ENCODE measurements at regions not wholly inside any gene's neighbourhood (a gene's known extent, or its start where the extent isn't known, plus 50 kb on each side); places are given as distances from the start of the nearest gene placed in this dataset.
A peak's percentile ranks its signal among the peaks of the same experiment; 100 is the strongest.

DNA sequence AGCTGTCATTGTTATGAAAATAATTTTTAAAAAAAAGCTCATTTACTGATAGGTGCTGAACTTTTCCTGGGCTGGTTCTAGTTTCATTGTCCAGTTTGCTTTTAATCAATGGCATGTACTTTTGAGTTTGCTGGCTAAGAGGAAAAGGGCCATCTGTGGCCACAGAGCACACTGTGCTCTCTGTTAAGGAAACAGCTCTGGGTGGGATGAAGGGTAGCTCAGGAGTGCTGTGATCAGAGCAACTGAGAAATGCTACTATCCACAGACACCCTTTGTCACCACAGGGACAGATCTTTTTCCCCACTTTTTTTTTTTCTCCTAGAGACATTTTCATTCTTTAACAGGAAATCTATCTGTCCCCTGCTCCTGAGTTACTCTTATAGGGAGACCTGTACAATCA lies 387.1 kb upstream of the PRICKLE1 start:
- ATAC-seq (ENCODE audit: insufficient read depth, low FRiP score) (no peak), DNase-seq (no peak)
- TF ChIP-seq, protein P1, sequence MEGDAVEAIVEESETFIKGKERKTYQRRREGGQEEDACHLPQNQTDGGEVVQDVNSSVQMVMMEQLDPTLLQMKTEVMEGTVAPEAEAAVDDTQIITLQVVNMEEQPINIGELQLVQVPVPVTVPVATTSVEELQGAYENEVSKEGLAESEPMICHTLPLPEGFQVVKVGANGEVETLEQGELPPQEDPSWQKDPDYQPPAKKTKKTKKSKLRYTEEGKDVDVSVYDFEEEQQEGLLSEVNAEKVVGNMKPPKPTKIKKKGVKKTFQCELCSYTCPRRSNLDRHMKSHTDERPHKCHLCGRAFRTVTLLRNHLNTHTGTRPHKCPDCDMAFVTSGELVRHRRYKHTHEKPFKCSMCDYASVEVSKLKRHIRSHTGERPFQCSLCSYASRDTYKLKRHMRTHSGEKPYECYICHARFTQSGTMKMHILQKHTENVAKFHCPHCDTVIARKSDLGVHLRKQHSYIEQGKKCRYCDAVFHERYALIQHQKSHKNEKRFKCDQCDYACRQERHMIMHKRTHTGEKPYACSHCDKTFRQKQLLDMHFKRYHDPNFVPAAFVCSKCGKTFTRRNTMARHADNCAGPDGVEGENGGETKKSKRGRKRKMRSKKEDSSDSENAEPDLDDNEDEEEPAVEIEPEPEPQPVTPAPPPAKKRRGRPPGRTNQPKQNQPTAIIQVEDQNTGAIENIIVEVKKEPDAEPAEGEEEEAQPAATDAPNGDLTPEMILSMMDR (IDR thresholded peaks at IDR 0.05; ENCODE audit: control extremely low read depth, extremely low read depth) = no peak
- Histone ChIP-seq H3K36me3 (ENCODE audit: control insufficient read depth in 4 of 4, insufficient read depth in 4 of 4, low read length in 4 of 4) (no peaks in the 10 kb centered on the region), H3K9me3 (ENCODE audit: control insufficient read depth in 4 of 4, insufficient read depth in 3 of 4, low read length in 3 of 4) (peaks cover 0 to 2% (median 0%) of the 10 kb centered on the region in 4 donors), H3K27me3 (ENCODE audit: control insufficient read depth in 3 of 3, insufficient read depth in 3 of 3, low read length in 2 of 3) (no peaks in the 10 kb centered on the region), H3K4me3 (no peak overlapping the region), H3K9ac (ENCODE audit: insufficient read depth in 1 of 2, low read length in 2 of 2) (no peak overlapping the region), H3K4me1 (ENCODE audit: control insufficient read depth in 5 of 5, insufficient read depth in 5 of 5, low read length in 5 of 5) (peaks cover 0 to 8% (median 0%) of the 10 kb centered on the region in 5 donors), H3K27ac (ENCODE audit: low read depth in 1 of 2, low read length in 1 of 2) (no peak overlapping the region)

DNA sequence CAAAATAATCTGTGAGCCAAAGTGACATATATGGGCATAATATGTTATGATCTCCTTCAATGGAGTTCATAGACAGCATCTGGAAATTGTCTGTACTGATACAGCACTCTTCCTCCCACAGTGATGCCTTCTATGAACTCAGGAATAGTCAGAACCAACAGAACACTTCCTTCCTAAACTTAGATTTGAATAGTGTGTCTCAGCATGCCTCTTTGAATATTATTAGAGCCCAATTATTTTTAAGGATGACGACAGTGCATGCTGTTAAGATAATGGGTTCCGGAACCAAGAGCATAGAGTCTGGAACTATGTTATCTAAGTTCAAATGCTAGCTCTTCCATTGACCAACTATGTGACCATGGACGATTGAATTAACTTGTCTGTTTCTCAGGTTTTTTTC lies 386.6 kb upstream of the PRICKLE1 start:
- 71 to 83% methylated on average over 3 of the region's 3 CpGs for WGBS, 2 donors
- no peaks in the 10 kb centered on the region for H3K36me3 ChIP-seq (ENCODE audit: control insufficient read depth in 4 of 4, insufficient read depth in 4 of 4, low read length in 4 of 4)
- TF ChIP-seq, protein P1 (IDR thresholded peaks at IDR 0.05; ENCODE audit: control extremely low read depth, extremely low read depth) = no peak
- peaks cover 0 to 8% (median 0%) of the 10 kb centered on the region in 5 donors for H3K4me1 ChIP-seq (ENCODE audit: control insufficient read depth in 5 of 5, insufficient read depth in 5 of 5, low read length in 5 of 5)
- peaks cover 0 to 2% (median 0%) of the 10 kb centered on the region in 4 donors for H3K9me3 ChIP-seq (ENCODE audit: control insufficient read depth in 4 of 4, insufficient read depth in 3 of 4, low read length in 3 of 4)
- no peak overlapping the region for H3K4me3 ChIP-seq
- no peak overlapping the region for H3K9ac ChIP-seq (ENCODE audit: insufficient read depth in 1 of 2, low read length in 2 of 2)
- no peak for ATAC-seq (ENCODE audit: insufficient read depth, low FRiP score)
- H3K27me3 ChIP-seq (ENCODE audit: control insufficient read depth in 3 of 3, insufficient read depth in 3 of 3, low read length in 2 of 3) = no peaks in the 10 kb centered on the region
- no peak overlapping the region for H3K27ac ChIP-seq (ENCODE audit: low read depth in 1 of 2, low read length in 1 of 2)
- DNase-seq = no peak

DNA sequence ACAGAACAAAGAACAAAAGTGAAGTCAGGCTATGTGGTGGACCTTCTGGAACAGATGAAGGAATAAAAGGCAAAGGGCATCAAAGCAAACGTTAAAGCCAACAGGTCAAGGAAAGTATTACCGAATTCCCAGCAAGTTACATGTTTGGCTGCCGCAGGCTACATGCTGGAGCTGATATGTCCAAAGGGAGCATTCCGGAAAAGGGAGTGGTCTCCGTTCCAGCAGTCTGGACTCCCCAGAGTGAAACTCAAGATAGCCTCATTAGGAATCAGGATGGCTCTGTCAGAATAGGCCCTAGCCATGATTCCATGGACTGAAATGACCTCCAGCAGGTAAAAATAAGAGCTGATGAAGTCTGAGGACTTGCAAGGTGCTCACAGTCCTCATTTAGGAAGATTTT lies 379.8 kb upstream of the PRICKLE1 start:
- DNase-seq (no peak), ATAC-seq (ENCODE audit: insufficient read depth, low FRiP score) (no peak)
- 74 to 79% methylated on average over 5 of the region's 5 CpGs for WGBS, 2 donors
- H3K27me3 ChIP-seq (ENCODE audit: control insufficient read depth in 3 of 3, insufficient read depth in 3 of 3, low read length in 2 of 3) = no peaks in the 10 kb centered on the region
- H3K27ac ChIP-seq (ENCODE audit: low read depth in 1 of 2, low read length in 1 of 2) = peak overlapping the region in 1 of 2 donors; percentile 33
- no peaks in the 10 kb centered on the region for H3K9me3 ChIP-seq (ENCODE audit: control insufficient read depth in 4 of 4, insufficient read depth in 3 of 4, low read length in 3 of 4)
- H3K4me3 ChIP-seq = no peak overlapping the region
- no peaks in the 10 kb centered on the region for H3K36me3 ChIP-seq (ENCODE audit: control insufficient read depth in 4 of 4, insufficient read depth in 4 of 4, low read length in 4 of 4)
- H3K4me1 ChIP-seq (ENCODE audit: control insufficient read depth in 5 of 5, insufficient read depth in 5 of 5, low read length in 5 of 5) = peaks cover 0 to 13% (median 3%) of the 10 kb centered on the region in 5 donors
- TF ChIP-seq, protein P1 (IDR thresholded peaks at IDR 0.05; ENCODE audit: control extremely low read depth, extremely low read depth) = no peak
- H3K9ac ChIP-seq (ENCODE audit: insufficient read depth in 1 of 2, low read length in 2 of 2) = no peak overlapping the region

DNA sequence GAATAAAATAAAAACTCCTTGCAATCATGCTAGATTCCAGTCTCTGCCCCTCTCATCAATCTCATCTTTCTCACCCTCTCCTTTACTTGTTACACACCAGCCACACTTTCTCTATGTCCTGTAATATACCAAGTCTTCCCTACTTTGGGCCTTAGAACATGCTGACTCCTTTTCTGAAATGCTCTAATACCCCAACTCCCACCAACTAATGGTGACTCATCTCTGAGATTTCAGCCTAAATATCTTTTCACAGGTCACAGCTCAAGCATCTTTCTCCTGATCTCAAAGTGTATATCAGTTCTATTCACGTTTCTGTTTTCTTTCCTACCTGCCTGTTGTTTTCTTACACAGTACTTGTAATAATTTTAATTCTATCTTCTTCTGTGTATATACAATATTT lies 378.9 kb upstream of the PRICKLE1 start:
- Histone ChIP-seq H3K36me3 (ENCODE audit: control insufficient read depth in 4 of 4, insufficient read depth in 4 of 4, low read length in 4 of 4) (no peaks in the 10 kb centered on the region), H3K4me3 (no peak overlapping the region), H3K4me1 (ENCODE audit: control insufficient read depth in 5 of 5, insufficient read depth in 5 of 5, low read length in 5 of 5) (peaks cover 0 to 17% (median 3%) of the 10 kb centered on the region in 5 donors), H3K27ac (ENCODE audit: low read depth in 1 of 2, low read length in 1 of 2) (no peak overlapping the region), H3K9ac (ENCODE audit: insufficient read depth in 1 of 2, low read length in 2 of 2) (no peak overlapping the region), H3K9me3 (ENCODE audit: control insufficient read depth in 4 of 4, insufficient read depth in 3 of 4, low read length in 3 of 4) (no peaks in the 10 kb centered on the region), H3K27me3 (ENCODE audit: control insufficient read depth in 3 of 3, insufficient read depth in 3 of 3, low read length in 2 of 3) (no peaks in the 10 kb centered on the region)
- DNase-seq (no peak), ATAC-seq (ENCODE audit: insufficient read depth, low FRiP score) (no peak)
- TF ChIP-seq, protein P1 (IDR thresholded peaks at IDR 0.05; ENCODE audit: control extremely low read depth, extremely low read depth) = no peak
- WGBS, 2 donors = 58 to 76% methylated on average over 1 of the region's 1 CpG

Data from lung (tissue), 11 donors.